GM12878 (cell line): ENCODE measurements at regions not wholly inside any gene's neighbourhood (a gene's known extent, or its start where the extent isn't known, plus 50 kb on each side); places are given as distances from the start of the nearest gene placed in this dataset.

Experiments
- TF ChIP-seq, protein P1 (sequence below), 3 experiments: IDR thresholded peaks in 2 of 3; conservative IDR thresholded peaks in 1 of 3; 2 replicates each; pipeline ENCODE4 v1.5.1; 2011; ENCODE audit warnings: low read depth in 3 of 3, low read length in 3 of 3, mild to moderate bottlenecking in 3 of 3, control low read depth in 2 of 3, moderate library complexity in 2 of 3, inconsistent platforms in 1 of 3, mixed read lengths in 1 of 3; ENCODE audit not compliant: control insufficient read depth in 2 of 3, insufficient read depth in 1 of 3; ENCODE audit errors: extremely low read depth in 1 of 3
- TF ChIP-seq, protein P2 (sequence below): fragments of 450-650 bp; IDR thresholded peaks from 2 replicates; pipeline ENCODE4 v1.6.1; 2016; ENCODE audit warnings: mild to moderate bottlenecking, moderate library complexity, borderline replicate concordance

DNA sequence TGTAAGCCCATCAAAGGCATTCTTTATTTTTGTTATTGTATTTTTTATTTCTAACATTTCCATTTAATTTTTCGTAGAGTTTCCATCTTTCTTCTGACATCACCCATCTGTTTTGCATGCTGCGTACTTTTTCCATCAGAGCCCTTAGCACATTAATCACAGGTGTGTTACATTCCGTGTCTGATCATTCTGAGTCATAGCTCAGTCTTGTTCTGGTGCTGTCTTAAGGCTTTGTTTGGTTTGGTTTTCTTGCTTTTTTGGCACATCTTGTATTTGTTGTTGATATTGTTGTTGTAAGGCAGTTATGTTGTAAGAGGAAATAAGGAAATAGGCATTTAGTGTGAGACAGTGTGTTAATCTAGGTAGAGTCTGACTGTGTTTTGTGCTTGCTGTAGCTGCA, 214.6 kb upstream of the CDH4 start:
- TF ChIP-seq, protein P1, sequence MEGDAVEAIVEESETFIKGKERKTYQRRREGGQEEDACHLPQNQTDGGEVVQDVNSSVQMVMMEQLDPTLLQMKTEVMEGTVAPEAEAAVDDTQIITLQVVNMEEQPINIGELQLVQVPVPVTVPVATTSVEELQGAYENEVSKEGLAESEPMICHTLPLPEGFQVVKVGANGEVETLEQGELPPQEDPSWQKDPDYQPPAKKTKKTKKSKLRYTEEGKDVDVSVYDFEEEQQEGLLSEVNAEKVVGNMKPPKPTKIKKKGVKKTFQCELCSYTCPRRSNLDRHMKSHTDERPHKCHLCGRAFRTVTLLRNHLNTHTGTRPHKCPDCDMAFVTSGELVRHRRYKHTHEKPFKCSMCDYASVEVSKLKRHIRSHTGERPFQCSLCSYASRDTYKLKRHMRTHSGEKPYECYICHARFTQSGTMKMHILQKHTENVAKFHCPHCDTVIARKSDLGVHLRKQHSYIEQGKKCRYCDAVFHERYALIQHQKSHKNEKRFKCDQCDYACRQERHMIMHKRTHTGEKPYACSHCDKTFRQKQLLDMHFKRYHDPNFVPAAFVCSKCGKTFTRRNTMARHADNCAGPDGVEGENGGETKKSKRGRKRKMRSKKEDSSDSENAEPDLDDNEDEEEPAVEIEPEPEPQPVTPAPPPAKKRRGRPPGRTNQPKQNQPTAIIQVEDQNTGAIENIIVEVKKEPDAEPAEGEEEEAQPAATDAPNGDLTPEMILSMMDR (IDR thresholded peaks at IDR 0.05 in 2 of 3, conservative IDR thresholded peaks at IDR 0.05 in 1 of 3; ENCODE audit: control insufficient read depth in 2 of 3, extremely low read depth in 1 of 3, insufficient read depth in 1 of 3, low read depth in 3 of 3, low read length in 3 of 3), result no peak
- TF ChIP-seq, protein P2, sequence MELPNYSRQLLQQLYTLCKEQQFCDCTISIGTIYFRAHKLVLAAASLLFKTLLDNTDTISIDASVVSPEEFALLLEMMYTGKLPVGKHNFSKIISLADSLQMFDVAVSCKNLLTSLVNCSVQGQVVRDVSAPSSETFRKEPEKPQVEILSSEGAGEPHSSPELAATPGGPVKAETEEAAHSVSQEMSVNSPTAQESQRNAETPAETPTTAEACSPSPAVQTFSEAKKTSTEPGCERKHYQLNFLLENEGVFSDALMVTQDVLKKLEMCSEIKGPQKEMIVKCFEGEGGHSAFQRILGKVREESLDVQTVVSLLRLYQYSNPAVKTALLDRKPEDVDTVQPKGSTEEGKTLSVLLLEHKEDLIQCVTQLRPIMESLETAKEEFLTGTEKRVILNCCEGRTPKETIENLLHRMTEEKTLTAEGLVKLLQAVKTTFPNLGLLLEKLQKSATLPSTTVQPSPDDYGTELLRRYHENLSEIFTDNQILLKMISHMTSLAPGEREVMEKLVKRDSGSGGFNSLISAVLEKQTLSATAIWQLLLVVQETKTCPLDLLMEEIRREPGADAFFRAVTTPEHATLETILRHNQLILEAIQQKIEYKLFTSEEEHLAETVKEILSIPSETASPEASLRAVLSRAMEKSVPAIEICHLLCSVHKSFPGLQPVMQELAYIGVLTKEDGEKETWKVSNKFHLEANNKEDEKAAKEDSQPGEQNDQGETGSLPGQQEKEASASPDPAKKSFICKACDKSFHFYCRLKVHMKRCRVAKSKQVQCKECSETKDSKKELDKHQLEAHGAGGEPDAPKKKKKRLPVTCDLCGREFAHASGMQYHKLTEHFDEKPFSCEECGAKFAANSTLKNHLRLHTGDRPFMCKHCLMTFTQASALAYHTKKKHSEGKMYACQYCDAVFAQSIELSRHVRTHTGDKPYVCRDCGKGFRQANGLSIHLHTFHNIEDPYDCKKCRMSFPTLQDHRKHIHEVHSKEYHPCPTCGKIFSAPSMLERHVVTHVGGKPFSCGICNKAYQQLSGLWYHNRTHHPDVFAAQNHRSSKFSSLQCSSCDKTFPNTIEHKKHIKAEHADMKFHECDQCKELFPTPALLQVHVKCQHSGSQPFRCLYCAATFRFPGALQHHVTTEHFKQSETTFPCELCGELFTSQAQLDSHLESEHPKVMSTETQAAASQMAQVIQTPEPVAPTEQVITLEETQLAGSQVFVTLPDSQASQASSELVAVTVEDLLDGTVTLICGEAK, result no peak
